OCI-LY1 (cell line): ENCODE measurements at regions not wholly inside any gene's neighbourhood (a gene's known extent, or its start where the extent isn't known, plus 50 kb on each side); places are given as distances from the start of the nearest gene placed in this dataset.

Experiments used
- EZH2 ChIP-seq: fragments of 200-600 bp; sonication (generic), shearing (Covaris generic); IDR thresholded peaks from 2 replicates; pipeline ENCODE4 v1.8.0; 2017; ENCODE audit warnings: borderline replicate concordance, mixed run types, mild to moderate bottlenecking, antibody characterized with exemption, low read length, moderate library complexity, mixed read lengths
- TF ChIP-seq, protein P1 (sequence below): fragments of 200-600 bp; sonication (generic), shearing (Covaris generic); IDR thresholded peaks from 2 replicates; pipeline ENCODE4 v1.5.1; 2017; ENCODE audit warnings: mild to moderate bottlenecking, antibody characterized with exemption, low read length, moderate library complexity, mixed read lengths

DNA sequence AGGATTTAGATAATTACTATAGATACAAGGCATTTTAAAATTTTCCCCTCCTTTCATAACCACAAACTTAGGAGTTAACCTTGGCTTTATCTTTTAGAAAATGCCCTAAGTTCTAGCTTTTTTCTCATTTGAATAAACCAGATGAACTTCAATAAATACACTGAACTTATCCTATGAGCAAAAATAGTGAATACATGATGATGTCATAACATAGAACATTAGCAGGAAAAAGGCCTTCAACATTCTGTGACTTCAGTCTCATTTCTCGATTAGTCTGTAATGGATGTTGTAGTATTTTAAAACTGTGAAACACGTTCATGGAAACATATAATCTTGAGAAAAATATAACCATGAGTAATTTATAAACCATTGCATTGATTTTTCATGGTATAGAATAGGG is 550.7 kb downstream of the PKHD1 start:
- TF ChIP-seq, protein P1, sequence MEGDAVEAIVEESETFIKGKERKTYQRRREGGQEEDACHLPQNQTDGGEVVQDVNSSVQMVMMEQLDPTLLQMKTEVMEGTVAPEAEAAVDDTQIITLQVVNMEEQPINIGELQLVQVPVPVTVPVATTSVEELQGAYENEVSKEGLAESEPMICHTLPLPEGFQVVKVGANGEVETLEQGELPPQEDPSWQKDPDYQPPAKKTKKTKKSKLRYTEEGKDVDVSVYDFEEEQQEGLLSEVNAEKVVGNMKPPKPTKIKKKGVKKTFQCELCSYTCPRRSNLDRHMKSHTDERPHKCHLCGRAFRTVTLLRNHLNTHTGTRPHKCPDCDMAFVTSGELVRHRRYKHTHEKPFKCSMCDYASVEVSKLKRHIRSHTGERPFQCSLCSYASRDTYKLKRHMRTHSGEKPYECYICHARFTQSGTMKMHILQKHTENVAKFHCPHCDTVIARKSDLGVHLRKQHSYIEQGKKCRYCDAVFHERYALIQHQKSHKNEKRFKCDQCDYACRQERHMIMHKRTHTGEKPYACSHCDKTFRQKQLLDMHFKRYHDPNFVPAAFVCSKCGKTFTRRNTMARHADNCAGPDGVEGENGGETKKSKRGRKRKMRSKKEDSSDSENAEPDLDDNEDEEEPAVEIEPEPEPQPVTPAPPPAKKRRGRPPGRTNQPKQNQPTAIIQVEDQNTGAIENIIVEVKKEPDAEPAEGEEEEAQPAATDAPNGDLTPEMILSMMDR, result no peak
- no peak for TF ChIP-seq EZH2
